Germinal center (tissue), 1 donor: ENCODE measurements at regions not wholly inside any gene's neighbourhood (a gene's known extent, or its start where the extent isn't known, plus 50 kb on each side); places are given as distances from the start of the nearest gene placed in this dataset.
A peak's percentile ranks its signal among the peaks of the same experiment; 100 is the strongest.

Experiments
- DNase-seq: peaks from one replicate; pipeline ENCODE4 v3.0.0; 2012; ENCODE audit warnings: mixed read lengths, low spot score

DNA sequence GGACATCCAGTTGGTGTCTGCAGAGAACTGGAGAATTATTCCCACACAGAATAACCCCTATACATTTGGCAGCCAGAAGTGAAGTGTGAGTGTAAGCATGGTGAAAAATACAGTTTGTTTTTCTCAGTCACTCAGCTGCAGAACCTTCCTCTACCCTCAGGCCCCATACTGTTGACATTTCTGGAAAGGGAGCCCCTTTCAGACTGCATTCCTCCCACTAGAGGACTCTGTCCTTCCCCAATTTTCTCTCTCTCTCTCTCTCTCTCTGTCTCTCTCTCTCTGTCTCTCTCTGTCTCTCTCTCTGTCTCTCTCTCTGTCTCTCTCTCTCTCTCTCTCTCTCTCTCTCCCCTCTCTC lies 86.8 kb upstream of the STEAP1B start:
- no peak for DNase-seq

DNA sequence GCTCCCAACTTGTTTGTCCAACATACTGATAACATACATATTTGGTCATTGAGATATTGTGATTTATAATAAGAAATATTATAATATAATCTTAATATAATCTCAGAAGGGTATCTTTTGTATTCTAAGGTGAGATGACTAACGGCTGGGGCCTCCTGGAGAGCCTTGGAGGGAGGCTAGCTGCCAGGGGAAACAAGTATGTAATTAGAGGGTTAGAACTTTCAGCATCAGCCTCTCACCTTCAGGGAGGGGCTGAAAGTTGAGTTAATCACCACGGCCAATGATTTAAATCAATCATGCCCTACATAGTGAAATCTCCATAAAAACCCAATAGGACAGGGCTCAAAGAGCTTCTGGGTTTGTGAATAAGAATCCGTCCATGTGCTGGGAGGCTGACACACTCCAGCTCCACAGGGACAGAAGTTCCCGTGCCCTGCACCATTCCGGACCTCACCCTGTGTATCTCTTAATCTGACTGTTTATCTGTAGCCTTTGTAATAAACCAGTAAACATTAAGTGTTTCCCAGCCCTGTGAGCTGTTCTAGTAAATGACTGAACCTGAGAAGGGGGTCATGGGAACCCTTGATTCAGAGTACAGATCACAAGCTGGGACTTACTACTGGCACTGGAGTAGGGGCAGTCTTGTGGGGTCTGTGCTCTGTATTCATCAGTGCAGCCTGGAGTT lies 86.3 kb upstream of the STEAP1B start:
- no peak for DNase-seq

DNA sequence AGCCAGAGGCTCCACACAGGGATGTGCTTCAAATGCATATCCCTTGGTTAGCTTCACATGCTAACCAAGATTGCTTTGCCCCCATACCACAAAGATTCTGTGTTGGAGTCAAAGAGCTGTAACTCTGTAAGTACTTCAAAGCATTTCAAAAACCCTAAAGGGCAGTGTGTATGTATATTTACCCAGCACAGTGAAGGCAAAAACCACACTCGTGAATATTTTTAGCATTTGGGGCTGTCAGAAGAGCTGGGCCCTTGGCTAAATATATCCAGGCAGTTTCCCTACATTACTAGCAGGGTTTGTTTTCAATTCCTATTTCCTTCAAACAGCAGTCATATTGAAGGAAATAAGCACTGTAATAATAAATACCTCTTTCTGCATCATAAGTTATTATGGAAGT lies 84.2 kb upstream of the STEAP1B start:
- DNase-seq = peak; percentile 53

DNA sequence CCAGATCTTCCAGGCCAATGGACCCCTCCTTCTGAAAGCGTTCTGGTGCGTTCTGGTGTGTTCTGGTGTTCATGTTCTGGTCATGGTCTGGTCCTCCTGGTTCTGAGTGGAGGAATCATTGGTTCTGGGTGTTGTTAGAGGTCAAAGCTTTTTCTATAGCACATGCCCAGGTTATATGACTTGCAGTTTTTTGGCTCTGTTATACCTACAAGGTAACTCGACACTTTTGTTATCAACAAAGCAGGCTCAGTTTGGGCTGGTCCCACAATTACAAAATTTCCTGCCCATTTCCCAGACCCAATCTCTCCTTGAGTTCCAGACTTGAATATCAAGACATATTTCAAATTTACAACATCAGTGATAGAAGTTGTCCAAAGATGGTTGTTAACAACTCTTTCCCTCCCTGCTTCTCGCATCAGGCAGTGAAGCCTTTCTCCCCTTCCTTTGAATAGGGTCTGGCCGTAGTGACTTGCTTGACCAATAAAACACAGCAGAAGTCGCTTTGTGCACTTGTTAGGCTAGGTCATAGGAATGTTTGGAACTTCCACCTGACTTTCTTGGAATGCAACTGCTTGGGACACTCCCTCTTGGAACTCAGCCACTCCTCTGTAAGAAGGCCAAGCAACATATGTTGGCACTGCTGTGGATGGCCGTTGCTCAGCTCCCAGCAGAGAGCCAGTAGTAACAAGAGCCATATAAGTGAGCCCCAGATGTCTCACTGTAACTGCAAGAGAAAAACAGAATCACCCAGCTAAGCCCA lies 83.1 kb upstream of the STEAP1B start:
- no peak for DNase-seq

DNA sequence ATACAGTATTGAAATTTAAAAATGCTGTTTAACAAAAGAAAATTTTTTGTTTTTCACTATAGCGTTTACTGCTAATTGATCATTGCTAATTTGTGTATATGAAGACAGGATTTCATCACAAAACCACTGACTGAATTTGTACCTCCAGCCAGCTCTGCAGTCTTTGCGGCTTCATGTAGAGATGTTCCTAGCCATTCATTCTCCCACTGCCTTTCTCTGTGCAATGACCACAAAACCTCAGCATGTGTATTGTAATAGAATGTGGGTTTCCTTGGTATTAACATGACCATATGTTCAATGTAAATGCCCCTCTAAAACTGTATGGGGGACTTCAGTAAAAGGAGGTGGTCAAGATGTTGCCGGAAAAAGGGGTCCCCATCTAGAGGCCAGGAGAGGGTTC lies 81.1 kb upstream of the STEAP1B start:
- no peak for DNase-seq

DNA sequence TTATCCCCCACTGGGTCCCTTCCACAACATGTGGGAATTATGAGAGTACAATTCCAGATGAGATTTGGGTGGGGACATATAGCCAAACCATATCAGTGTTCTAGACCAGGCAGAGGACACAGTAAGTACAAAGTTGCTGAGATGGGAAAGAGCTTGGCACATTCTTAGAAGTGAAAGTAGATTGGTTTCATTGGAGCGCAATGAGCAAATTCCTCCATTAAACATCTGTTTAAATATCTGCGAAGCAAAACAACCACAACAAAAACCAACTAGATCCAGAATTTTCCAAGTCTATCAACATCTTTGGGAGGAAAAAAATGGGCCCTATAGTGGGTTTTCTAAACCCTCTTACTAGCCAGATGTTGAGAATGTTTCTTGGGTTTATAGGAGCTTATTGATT lies 80.0 kb upstream of the STEAP1B start:
- no peak for DNase-seq

DNA sequence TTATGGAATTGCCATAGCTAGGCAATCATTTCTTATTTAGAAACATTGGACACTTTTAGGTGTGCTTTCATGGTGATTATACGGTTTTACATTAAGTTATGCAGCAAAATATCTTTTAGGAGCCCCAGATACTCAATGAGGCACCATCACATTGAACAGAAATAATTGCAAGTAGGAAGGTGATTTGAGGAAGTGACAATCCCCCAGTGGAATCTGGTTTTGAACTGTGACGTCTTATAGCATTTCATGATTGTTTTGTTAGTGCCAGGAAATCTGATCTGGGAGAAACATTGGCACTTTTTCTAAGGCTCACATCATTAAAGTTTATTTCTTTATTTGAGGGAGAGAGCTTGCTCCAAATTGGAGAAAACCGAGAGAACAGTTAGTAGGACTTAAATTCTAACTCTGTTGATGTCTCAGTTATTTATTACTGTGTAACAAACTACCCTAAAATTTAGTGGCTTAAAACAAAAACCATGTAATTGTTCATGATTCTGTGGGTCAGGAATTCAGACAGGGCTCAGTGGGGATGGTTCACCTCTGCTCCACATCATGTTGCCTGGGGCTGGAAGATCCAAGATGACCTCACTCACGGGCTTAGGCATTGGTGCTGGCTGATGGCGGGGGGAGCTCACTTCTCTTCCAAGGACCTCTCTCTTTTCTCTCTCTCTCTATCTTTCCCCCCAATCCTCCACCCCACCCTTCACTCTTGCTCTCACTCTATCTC lies 78.2 kb upstream of the STEAP1B start:
- no peak for DNase-seq

DNA sequence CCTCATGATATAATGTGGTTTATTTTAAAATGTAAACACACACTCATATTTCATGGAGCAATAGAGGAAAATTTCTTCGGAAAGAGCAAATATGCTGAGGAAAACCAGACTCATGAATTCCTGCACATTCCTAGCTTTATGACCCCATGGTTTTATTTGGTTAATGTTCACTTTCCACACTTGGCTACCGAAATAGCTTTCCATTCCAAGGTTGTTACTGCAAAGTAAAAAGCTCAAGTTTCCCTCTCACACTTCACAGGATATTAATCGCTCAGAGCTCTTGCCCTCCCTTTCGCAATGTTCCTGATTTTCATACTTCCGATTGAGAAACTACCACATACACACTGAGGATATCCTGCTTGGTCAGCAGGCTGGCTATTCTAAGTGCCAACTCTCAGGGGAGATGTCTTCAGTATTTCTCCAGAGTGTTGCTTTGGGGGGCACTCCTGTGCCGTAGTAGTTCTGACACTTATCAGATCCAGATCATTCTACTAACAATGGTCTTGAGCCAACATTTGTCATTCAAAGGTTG lies 77.5 kb upstream of the STEAP1B start:
- no peak for DNase-seq

DNA sequence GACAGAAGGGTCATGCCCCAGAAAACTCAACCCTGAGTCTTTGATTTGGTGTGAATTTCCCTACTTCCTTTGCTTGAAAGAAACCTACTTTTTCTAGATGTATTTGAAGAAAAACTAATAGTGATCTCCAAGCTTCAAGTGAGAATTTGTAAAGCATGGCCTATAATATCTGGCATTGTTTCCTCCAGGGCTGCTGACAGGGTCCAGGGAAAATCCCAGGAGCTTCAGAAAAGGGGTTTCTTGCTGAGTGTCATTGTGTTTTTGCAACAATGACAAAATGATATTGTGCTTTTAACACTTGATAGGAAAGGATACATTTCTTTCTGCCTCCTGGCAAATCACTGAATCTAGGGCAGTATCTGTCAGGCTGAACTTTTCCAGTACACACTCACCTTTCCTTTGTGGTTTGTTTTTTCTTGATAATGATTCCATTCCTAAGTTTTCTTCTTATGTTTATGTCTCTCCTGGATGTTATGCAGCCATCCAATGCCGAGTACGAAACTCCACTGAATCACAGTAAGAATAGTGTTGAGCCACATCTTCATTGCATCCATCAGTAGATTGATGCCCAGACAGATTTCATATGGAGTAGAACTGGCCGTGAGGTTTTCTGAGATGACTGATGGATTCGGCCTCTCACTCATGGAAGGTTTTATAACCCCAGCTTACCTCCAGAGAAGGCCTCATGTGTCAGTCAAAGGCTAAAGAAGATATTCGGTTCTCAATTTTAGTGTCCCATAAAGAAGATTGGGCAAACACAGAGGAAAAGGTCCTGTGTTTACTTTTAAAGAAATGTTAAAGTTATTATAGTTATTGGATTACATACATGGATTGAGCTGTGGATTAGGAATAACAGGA lies 76.9 kb upstream of the STEAP1B start:
- no peak for DNase-seq

DNA sequence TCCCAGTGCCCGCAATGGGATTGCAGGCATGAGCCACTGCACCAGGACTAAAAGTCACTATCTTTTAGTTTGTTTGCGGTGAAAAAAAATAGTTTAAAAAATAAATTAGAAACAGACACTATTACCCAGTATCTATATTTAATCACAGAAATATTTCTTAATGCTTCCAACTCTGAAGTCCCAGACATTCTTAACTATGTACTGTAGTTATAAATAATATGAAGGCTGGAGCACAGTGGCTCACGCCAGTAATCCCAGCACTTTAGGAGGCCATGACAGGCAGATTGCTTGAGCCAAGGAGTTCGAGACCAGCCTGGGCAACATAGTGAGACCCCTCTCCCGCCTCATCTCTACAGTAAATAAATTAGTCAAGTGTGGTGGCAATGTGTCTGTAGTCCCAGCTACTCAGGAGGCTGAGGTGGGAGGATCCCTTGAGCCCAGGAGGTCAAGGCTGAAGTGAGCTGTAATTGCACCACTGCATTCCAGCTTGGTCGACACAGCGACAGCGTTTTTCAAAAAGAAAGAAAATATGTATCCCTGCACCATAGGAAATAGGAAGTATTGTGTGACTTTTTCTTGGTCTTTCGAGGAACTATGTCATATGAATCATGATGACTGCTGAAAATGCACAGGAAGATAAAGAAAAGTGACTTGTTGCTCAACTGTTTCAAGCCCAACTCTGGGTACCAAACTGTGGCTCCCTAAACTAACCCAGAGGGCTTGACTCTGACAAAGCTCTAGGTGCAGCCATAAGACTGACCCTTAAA lies 74.9 kb upstream of the STEAP1B start:
- DNase-seq = no peak

DNA sequence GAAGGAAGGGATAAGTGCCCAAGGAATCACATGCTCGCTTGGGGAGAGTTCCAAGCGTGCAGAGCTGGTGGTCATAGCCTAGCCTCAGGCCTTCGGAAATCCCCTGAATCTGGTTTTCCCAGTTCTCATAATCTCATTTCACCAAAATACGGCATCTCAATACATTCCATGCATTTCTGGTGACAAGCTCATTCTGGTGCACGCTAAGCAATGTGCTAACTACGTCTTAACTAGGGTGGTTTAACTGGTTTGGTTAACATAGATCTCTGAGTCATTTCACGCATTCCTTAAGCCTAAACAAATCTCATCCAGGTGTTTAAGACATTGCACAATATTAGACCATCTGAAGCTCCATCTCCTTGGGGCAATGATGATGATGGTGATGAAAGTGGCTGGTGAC lies 72.9 kb upstream of the STEAP1B start:
- no peak for DNase-seq

DNA sequence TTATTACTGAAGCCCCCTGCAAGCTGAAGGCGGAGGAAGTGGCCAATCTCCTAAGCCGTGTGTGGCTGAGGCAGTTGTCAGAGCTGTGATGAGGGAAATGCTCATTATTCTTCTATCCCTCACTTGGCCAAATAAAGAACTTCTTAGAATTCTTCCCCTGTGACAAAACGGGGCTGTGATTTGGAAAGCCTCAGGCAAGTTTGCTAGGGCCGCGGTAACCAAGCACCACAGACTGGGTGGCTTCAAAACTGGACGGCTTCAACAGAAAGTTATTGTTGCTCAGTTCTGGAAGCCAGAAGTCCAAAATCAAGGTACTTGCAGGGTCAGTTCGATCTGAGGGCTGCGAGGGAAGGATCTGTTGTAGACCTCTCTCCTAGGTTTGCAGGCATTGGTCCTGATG lies 72.3 kb upstream of the STEAP1B start:
- no peak for DNase-seq

DNA sequence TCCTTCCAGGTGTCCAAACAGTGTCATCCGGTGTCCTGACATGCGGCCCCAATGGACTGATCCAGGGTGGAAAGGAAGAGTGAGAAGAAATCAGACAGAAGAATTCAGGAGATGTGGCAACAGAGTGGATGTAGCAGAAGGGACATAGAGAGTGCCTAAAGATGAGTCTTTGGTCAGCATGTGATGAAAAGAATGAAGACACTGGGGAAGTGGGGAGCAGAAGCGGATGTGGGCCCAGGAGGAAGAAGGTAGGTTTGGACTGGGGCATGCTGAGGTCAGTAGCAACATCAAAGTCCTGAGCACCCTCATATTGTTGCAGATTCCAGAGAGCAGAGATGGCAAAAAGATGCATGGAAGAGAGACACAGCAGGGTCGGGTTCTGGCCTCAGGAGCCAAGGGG lies 71.8 kb upstream of the STEAP1B start:
- DNase-seq = no peak

DNA sequence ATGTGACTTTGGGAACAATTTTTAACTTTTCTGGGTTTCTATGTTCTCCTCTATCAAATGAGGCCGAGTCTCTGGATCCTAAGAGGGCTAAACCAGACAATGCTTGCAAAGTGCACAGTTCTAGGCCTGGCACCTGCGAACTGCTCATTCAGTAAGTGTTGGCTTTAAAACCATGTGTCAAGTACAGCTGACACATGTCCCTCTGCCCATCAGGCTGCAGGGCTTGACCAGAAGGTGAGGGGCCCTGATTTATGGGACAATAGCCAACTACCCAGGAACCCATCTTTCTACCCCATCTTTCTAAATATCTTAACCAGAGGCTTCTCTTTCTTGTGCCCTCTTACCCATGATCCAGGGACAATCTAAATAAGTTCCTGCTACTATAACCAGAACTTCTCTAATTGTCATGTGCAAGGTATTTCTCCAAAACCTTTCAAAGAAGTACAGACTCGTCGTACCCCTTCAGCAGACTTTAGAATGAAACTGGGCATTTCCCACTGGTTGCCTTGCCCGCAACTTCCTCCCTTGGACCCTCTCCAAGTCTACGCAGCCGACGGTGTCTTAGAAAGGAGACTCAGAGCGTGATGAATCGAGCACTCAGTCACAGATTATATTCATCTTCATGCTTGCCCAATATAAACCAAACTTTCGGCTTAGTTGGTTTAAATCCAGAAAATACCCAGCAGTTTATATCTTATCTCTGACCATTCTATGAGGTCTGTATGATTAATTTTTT lies 69.8 kb upstream of the STEAP1B start:
- DNase-seq = no peak

DNA sequence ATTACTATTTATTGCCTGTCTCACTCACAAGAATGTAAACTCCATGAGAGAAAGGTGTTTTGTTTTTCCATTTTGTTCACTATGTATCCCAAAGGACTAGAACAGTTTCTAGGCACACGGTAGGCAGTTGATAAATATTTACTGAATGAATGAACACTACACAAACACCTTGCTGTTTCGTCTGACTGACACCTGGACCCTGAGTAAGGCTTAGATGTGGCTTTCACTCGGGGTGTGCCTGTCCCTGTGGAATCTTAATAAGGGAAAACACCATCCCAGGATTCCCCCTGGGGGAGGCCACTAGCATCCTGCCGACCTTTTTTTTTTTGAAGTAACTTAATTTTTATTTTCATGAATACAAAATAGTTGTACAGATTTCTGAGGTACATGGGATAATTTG lies 66.6 kb upstream of the STEAP1B start:
- DNase-seq = no peak

DNA sequence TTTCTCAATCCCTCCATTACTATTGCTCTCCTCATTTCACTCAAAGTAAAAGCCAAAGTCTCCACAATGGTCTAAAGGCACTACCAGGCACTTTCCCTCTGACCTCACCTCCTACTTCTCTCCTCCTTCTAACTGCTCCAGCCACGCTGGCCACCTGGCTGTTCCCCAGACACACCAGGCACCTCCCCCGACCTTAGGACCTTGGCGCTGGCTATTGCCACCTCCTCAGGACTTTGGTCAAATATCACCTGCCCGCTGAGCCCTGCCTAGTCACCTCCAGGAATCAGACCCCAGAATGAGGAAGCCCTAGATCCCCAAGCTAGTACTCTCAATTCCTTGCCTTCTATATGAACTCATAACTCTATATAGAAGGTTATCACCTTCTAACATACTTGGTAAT lies 66.2 kb upstream of the STEAP1B start:
- DNase-seq = no peak

DNA sequence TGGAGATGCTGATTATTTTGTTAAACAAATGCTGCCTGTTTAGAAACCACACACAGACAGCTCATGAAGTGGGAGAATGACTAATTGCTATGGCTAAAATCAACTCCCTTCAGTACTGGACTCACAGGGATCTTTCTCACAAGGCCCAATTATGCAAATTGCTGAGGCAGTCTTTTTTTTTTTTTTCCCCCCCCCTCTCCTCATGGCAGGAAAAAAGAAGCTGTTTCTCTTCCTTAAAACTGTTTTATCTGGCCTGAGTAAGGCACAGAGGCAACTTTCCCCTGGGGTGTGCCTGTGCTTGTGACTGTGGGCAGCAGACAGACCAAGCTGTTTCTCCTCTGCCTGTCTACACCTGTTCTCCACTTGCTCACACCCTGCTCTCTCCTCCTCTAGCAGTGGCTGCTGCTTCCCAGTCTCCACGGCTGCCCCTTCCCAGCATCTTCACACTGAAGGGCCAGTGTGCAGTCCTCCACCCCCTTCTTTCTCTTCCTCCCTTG lies 65.4 kb upstream of the STEAP1B start:
- peak; percentile 65 for DNase-seq

DNA sequence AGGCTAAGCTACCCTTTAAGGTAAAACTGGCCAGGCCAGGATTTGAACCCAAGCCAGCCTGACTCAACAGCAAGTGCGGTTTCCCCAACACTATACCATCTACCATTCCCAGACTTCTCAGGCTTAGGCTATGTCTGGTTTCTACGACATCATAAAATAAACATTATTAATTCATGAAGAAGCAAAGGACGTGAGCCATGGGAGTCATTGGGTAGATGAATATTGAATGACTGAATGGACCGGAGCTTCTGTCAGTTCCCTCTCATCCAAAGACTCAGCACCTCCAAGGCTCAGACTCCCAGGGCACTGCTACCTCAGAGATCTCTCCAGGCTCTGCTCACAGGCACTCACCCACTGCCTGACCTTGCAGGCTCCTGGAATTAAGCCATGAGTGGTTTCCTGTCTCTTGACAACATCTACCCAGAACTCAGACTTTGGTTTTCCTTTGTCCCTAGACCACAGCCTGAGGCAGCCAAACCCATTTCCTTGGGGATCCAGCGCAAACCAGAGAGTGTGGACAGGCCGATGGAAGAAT lies 64.6 kb upstream of the STEAP1B start:
- DNase-seq = no peak

DNA sequence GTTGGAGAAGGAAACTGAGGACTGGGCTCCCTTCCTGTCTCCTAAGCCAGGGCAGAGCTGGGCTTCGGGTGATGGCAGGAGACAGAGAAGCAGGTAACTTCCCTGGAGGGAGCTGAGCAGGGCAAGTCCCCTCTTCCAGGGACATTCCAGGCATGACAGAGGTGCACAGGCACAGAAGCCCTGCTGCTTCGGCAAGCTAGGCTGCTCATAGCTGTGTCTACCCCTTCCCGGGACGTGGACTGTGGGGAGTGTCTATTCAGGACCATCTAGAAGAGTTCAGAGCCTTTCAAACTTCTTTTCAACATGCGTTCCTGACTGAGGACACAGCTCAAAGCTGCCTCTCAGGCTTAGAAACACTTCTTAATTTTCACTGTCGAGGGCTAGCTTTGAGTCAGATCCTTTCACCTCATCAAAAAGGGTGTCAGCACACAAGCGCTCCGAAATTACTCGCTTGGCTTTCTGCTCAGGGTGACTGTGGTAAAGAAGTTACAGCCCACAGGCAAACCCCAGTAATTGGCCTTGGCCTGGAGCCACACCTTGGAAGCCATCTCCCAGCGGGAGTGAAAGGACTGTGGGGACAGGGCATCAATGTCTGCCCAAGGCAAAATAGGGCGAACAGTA lies 63.7 kb upstream of the STEAP1B start:
- no peak for DNase-seq

DNA sequence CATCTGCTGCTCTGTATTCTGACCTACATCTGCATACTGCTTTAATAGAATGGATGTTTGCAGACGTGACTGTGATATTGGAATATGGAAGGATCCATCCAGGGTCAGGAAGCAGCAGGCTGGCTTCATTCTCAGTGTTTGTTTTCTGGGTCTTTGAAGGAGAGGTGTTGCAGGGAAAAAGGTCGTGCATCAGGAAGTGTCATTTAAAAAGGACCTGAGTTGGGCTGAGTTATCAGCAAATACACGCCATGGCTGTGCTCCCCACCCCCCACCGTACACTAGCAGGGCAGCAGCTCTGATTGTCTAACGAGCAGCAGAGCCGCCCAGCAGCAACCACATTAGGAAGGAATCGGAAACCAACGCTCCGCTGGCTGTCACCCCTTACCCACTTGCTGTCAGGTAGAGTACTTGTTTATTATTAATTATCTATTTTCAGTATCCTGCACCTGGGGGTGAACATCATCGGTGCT lies 63.1 kb upstream of the STEAP1B start:
- no peak for DNase-seq
